ENCODE measurements at regions not wholly inside any gene's neighbourhood (a gene's known extent, or its start where the extent isn't known, plus 50 kb on each side); places are given as distances from the start of the nearest gene placed in this dataset.

DNA sequence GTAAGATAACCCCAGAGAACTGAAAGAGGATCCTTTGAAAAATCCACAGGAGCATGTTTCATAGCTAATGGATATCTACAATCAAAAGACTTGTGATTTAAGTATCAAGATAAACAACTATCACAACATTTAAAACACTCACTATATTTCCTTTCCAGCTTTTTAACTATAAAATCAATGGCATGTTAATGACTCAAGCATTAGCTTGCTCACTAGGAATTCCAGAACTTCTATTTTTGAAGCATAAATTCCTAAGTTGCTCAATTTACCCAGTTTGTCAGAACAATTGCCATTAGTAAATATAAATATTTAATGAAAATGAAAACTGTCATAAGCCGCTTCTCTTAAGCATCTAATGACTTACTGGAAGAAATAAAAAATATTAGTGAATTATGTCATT lies 355.3 kb downstream of the PRELID2 start:
- ATAC-seq (no peak), DNase-seq (ENCODE audit: low read depth, low spot score) (no peak)
- intact Hi-C loops (cut with micrococcal nuclease; ENCODE audit: unreplicated experiment), result no loop called here
- in situ Hi-C loops (cut with HindIII; ENCODE audit: low pct_unique_long_range_greater_than_20kb, low sequenced_read_pairs), result no loop called here
- Histone ChIP-seq H3K36me3 (ENCODE audit: control insufficient read depth, insufficient read depth, low read length) (no peaks in the 10 kb centered on the region), H3K27ac (ENCODE audit: low read length) (no peak overlapping the region), H3K9me3 (ENCODE audit: control insufficient read depth, insufficient read depth, low read depth, low read length) (no peaks in the 10 kb centered on the region), H3K27me3 (ENCODE audit: control insufficient read depth, insufficient read depth, low read length) (no peaks in the 10 kb centered on the region), H3K4me1 (ENCODE audit: control insufficient read depth, insufficient read depth, low read length) (no peaks in the 10 kb centered on the region), H3K4me3 (ENCODE audit: low read depth in 2 of 2, low read length in 2 of 2) (no peak overlapping the region)
- BruUV-seq (replicated peaks), result no TSS peak
- POLR2A ChIA-PET, result no interaction called here
- CTCF ChIA-PET, result no interaction called here
- TF ChIP-seq, protein P1, sequence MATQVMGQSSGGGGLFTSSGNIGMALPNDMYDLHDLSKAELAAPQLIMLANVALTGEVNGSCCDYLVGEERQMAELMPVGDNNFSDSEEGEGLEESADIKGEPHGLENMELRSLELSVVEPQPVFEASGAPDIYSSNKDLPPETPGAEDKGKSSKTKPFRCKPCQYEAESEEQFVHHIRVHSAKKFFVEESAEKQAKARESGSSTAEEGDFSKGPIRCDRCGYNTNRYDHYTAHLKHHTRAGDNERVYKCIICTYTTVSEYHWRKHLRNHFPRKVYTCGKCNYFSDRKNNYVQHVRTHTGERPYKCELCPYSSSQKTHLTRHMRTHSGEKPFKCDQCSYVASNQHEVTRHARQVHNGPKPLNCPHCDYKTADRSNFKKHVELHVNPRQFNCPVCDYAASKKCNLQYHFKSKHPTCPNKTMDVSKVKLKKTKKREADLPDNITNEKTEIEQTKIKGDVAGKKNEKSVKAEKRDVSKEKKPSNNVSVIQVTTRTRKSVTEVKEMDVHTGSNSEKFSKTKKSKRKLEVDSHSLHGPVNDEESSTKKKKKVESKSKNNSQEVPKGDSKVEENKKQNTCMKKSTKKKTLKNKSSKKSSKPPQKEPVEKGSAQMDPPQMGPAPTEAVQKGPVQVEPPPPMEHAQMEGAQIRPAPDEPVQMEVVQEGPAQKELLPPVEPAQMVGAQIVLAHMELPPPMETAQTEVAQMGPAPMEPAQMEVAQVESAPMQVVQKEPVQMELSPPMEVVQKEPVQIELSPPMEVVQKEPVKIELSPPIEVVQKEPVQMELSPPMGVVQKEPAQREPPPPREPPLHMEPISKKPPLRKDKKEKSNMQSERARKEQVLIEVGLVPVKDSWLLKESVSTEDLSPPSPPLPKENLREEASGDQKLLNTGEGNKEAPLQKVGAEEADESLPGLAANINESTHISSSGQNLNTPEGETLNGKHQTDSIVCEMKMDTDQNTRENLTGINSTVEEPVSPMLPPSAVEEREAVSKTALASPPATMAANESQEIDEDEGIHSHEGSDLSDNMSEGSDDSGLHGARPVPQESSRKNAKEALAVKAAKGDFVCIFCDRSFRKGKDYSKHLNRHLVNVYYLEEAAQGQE (IDR thresholded peaks at IDR 0.05; ENCODE audit: insufficient read depth in 1 of 2, low read depth in 2 of 2, low read length in 1 of 2), result no peak
- TF ChIP-seq, protein P2, sequence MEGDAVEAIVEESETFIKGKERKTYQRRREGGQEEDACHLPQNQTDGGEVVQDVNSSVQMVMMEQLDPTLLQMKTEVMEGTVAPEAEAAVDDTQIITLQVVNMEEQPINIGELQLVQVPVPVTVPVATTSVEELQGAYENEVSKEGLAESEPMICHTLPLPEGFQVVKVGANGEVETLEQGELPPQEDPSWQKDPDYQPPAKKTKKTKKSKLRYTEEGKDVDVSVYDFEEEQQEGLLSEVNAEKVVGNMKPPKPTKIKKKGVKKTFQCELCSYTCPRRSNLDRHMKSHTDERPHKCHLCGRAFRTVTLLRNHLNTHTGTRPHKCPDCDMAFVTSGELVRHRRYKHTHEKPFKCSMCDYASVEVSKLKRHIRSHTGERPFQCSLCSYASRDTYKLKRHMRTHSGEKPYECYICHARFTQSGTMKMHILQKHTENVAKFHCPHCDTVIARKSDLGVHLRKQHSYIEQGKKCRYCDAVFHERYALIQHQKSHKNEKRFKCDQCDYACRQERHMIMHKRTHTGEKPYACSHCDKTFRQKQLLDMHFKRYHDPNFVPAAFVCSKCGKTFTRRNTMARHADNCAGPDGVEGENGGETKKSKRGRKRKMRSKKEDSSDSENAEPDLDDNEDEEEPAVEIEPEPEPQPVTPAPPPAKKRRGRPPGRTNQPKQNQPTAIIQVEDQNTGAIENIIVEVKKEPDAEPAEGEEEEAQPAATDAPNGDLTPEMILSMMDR (IDR thresholded peaks at IDR 0.05), result no peak
- TF ChIP-seq SIN3A (IDR thresholded peaks at IDR 0.05; ENCODE audit: borderline replicate concordance, insufficient read depth, low read depth, low read length) (no peak), TCF7L2 (IDR thresholded peaks at IDR 0.05; ENCODE audit: low read depth, low read length) (no peak), POLR2AphosphoS5 (IDR thresholded peaks at IDR 0.05; ENCODE audit: low read depth, low read length) (no peak)

GRCh38 chr5:145479271-145479670 lies 355.9 kb downstream of the PRELID2 start:
- Histone ChIP-seq H3K4me1 (ENCODE audit: control insufficient read depth, insufficient read depth, low read length) (no peaks in the 10 kb centered on the region), H3K27me3 (ENCODE audit: control insufficient read depth, insufficient read depth, low read length) (no peaks in the 10 kb centered on the region), H3K36me3 (ENCODE audit: control insufficient read depth, insufficient read depth, low read length) (no peaks in the 10 kb centered on the region), H3K9me3 (ENCODE audit: control insufficient read depth, insufficient read depth, low read depth, low read length) (no peaks in the 10 kb centered on the region), H3K27ac (ENCODE audit: low read length) (no peak overlapping the region), H3K4me3 (ENCODE audit: low read depth in 2 of 2, low read length in 2 of 2) (no peak overlapping the region)
- POLR2A ChIA-PET, result no interaction called here
- no TSS peak for BruUV-seq (replicated peaks)
- in situ Hi-C loops (cut with HindIII; ENCODE audit: low pct_unique_long_range_greater_than_20kb, low sequenced_read_pairs), result no loop called here
- DNase-seq (ENCODE audit: low read depth, low spot score) (no peak), ATAC-seq (no peak)
- intact Hi-C loops (cut with micrococcal nuclease; ENCODE audit: unreplicated experiment), result no loop called here
- CTCF ChIA-PET, result no interaction called here
- TF ChIP-seq TCF7L2 (IDR thresholded peaks at IDR 0.05; ENCODE audit: low read depth, low read length), result no peak
- no peak for TF ChIP-seq SIN3A (IDR thresholded peaks at IDR 0.05; ENCODE audit: borderline replicate concordance, insufficient read depth, low read depth, low read length)
- TF ChIP-seq, protein P1 (IDR thresholded peaks at IDR 0.05; ENCODE audit: insufficient read depth in 1 of 2, low read depth in 2 of 2, low read length in 1 of 2), result no peak
- TF ChIP-seq, protein P2 (IDR thresholded peaks at IDR 0.05), result no peak
- TF ChIP-seq POLR2AphosphoS5 (IDR thresholded peaks at IDR 0.05; ENCODE audit: low read depth, low read length), result no peak
